SK-N-SH (cell line): ENCODE measurements at regions not wholly inside any gene's neighbourhood (a gene's known extent, or its start where the extent isn't known, plus 50 kb on each side); places are given as distances from the start of the nearest gene placed in this dataset.

Source experiments
- CTCF ChIA-PET: fragments of 300-600, 350-600 bp; formaldehyde crosslinking; extraction: SDS; loops from one replicate; lab custom pipeline; 2021; lab: Yijun Ruan, JAX
- POLR2A ChIA-PET: fragments of 350-600 bp; sonication (Branson Sonifier 250); formaldehyde crosslinking; extraction: SDS; loops from one replicate; lab custom pipeline; 2020; ENCODE audit warnings: antibody characterized with exemption, inconsistent platforms; lab: Yijun Ruan, JAX
- DNase-seq: peaks from one replicate; pipeline ENCODE4 v3.0.0; 2012
- H2AFZ ChIP-seq: fragments of 200-600 bp; sonication (generic); 2 replicates; pipeline ENCODE4 v1.8.1; 2016; ENCODE audit warnings: antibody characterized with exemption, mild to moderate bottlenecking, low read depth
- H3F3A ChIP-seq: fragments of 200-600 bp; sonication (generic); replicated peaks from 2 replicates; pipeline ENCODE3; 2016; ENCODE audit warnings: antibody characterized with exemption, mild to moderate bottlenecking; ENCODE audit not compliant: insufficient read depth
- H3K27ac ChIP-seq, 2 experiments: fragments of 200-500 bp in 1 of 2; fragments of 200-600 bp in 1 of 2; sonication (Bioruptor generic) in 1 of 2; sonication (generic), shearing (Covaris generic) in 1 of 2; 2 replicates each; pipeline versions ENCODE4 v1.5.1 to v1.6.1; 2014 to 2016; ENCODE audit warnings: low read depth in 2 of 2, inconsistent platforms in 1 of 2, low read length in 1 of 2, mild to moderate bottlenecking in 1 of 2, mixed read lengths in 1 of 2
- H3K27me3 ChIP-seq: fragments of 200-600 bp; sonication (generic), shearing (Covaris generic); 2 replicates; pipeline ENCODE4 v1.6.1; 2016; ENCODE audit warnings: mixed run types; ENCODE audit not compliant: insufficient read depth
- H3K36me3 ChIP-seq, 2 experiments: fragments of 200-500 bp in 1 of 2; fragments of 200-600 bp in 1 of 2; sonication (Bioruptor generic) in 1 of 2; sonication (generic) in 1 of 2; replicated peaks in 1 of 2; 2 replicates each; pipeline versions ENCODE3 to v1.5.1; 2014 to 2016; ENCODE audit warnings: low read length in 1 of 2, mild to moderate bottlenecking in 1 of 2; ENCODE audit not compliant: insufficient read depth in 2 of 2, control insufficient read depth in 1 of 2
- H3K4me1 ChIP-seq, 2 experiments: fragments of 200-500 bp in 1 of 2; fragments of 200-600 bp in 1 of 2; sonication (Bioruptor generic) in 1 of 2; sonication (generic), shearing (Covaris generic) in 1 of 2; 2 replicates each; pipeline versions ENCODE4 v1.5.1 to v1.6.1; 2014 to 2016; ENCODE audit warnings: low read depth in 1 of 2, low read length in 1 of 2, mixed run types in 1 of 2; ENCODE audit not compliant: insufficient read depth in 2 of 2, control insufficient read depth in 1 of 2
- H3K4me2 ChIP-seq: fragments of 200-600 bp; sonication (generic), shearing (Covaris generic); 2 replicates; pipeline ENCODE4 v1.6.1; 2017; ENCODE audit warnings: mixed run types
- H3K4me3 ChIP-seq, 2 experiments: fragments of 200-500 bp in 1 of 2; fragments of 200-600 bp in 1 of 2; sonication (Bioruptor generic) in 1 of 2; sonication (generic), shearing (Covaris generic) in 1 of 2; 2 replicates each; pipeline versions ENCODE4 v1.5.1 to v1.8.1; 2014 to 2016; ENCODE audit warnings: low read depth in 2 of 2, inconsistent platforms in 1 of 2, low read length in 1 of 2, mild to moderate bottlenecking in 1 of 2, mixed read lengths in 1 of 2, moderate library complexity in 1 of 2
- H3K79me2 ChIP-seq: fragments of 200-600 bp; sonication (generic); 2 replicates; pipeline ENCODE4 v1.8.1; 2017; ENCODE audit warnings: mild to moderate bottlenecking; ENCODE audit not compliant: insufficient read depth
- H3K9ac ChIP-seq: fragments of 200-600 bp; sonication (generic); 2 replicates; pipeline ENCODE4 v1.6.1; 2017; ENCODE audit warnings: mixed run types
- H3K9me2 ChIP-seq: fragments of 200-600 bp; sonication (generic); 2 replicates; pipeline ENCODE4 v1.6.1; 2017; ENCODE audit warnings: mixed run types
- H3K9me3 ChIP-seq: fragments of 200-600 bp; sonication (generic); 2 replicates; pipeline ENCODE4 v1.6.1; 2017; ENCODE audit warnings: mixed run types, mild to moderate bottlenecking, moderate library complexity
- H4K20me1 ChIP-seq: fragments of 200-600 bp; sonication (generic); 2 replicates; pipeline ENCODE4 v1.6.1; 2017; ENCODE audit warnings: mild to moderate bottlenecking, mixed run types; ENCODE audit not compliant: insufficient read depth
- CHD2 ChIP-seq: fragments of 150-350 bp; IDR thresholded peaks from 2 replicates; pipeline ENCODE4 v1.6.1; 2018; ENCODE audit warnings: low read length; ENCODE audit not compliant: partially characterized antibody
- ELF1 ChIP-seq: IDR thresholded peaks from 2 replicates; pipeline ENCODE4 v1.4.0; 2012
- EZH2phosphoT487 ChIP-seq: fragments of 200-600 bp; sonication (generic); IDR thresholded peaks from 2 replicates; pipeline ENCODE4 v1.6.1; 2017; ENCODE audit warnings: low read depth, mixed run types, mild to moderate bottlenecking, antibody characterized with exemption, moderate library complexity, borderline replicate concordance
- FOXJ3 ChIP-seq: sonication (generic); formaldehyde crosslinking; IDR thresholded peaks from 2 replicates; pipeline ENCODE4 v1.5.1; 2020; ENCODE audit warnings: mild to moderate bottlenecking, missing genetic modification reagents
- GABPA ChIP-seq: IDR thresholded peaks from 2 replicates; pipeline ENCODE4 v1.4.0; 2012; ENCODE audit warnings: low read depth, mild to moderate bottlenecking
- GATA2 ChIP-seq: sonication (generic); formaldehyde crosslinking; IDR thresholded peaks from 2 replicates; pipeline ENCODE4 v1.5.0; 2020; ENCODE audit warnings: mild to moderate bottlenecking, missing genetic modification reagents
- IRF3 ChIP-seq: fragments of 150-350 bp; IDR thresholded peaks from 2 replicates; pipeline ENCODE4 v1.6.1; 2016; ENCODE audit warnings: mild to moderate bottlenecking, low read depth, low read length
- MXI1 ChIP-seq: IDR thresholded peaks from 2 replicates; pipeline ENCODE4 v1.6.1; 2012; ENCODE audit warnings: mild to moderate bottlenecking, low read depth, low read length, improper control_type of control experiment
- POLR2AphosphoS5 ChIP-seq: IDR thresholded peaks from 2 replicates; pipeline ENCODE4 v1.6.1; 2012; ENCODE audit warnings: low read depth, low read length
- REST ChIP-seq: IDR thresholded peaks from 2 replicates; pipeline ENCODE4 v1.6.1; 2012; ENCODE audit warnings: mild to moderate bottlenecking, low read depth, low read length, moderate library complexity
- SIN3A ChIP-seq: IDR thresholded peaks from 2 replicates; pipeline ENCODE4 v1.6.1; 2012; ENCODE audit warnings: low read depth, mild to moderate bottlenecking, low read length, moderate library complexity, borderline replicate concordance
- USF2 ChIP-seq: fragments of 150-350 bp; IDR thresholded peaks from 2 replicates; pipeline ENCODE4 v1.6.1; 2017; ENCODE audit warnings: antibody characterized with exemption, low read length, low read depth, borderline replicate concordance
- WGBS: methylation state at CpG from one replicate; pipeline ENCODE4 v1.1.6; 2017; ENCODE audit warnings: low lambda C conversion rate; 5-methylcytosine and 5-hydroxymethylcytosine counted together
- TF ChIP-seq, protein P1 (sequence below): IDR thresholded peaks from 2 replicates; pipeline ENCODE4 v1.4.0; 2012; ENCODE audit warnings: low read depth

DNA sequence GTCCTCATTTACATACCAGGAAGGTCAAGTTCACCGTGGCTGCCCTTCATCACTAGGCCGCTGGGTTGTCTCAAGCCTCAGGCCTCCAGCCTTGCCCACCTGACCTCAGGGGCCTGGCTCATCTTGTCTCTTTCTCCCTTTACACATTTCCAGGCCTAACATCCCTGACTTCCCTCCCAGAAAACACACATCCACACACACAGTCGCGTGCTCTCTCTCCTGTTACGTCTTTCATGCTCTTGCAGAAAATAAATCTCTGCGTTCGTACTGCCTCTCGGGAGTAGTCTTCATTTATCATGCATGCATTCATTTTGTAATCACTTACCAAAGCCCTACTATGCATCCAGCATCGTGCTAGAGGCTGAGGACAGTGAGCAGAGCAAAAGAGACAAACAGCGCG, 220.0 kb upstream of the PWP1 start:
- ChIA-PET CTCF (interaction anchor here (1.6 kb wide), 1 partner anchor 9 kb away, joined by 5 read pairs; no protein-coding TSS in a partner anchor), POLR2A (no interaction called here)
- H3F3A ChIP-seq = peaks cover 15% of the 10 kb centered on the region
- H3K27me3 ChIP-seq = no peaks in the 10 kb centered on the region
- H3K9me2 ChIP-seq = no peaks in the 10 kb centered on the region
- H3K4me3 ChIP-seq = no peak overlapping the region
- no peak for DNase-seq
- no peak overlapping the region for H3K27ac ChIP-seq
- no peaks in the 10 kb centered on the region for H4K20me1 ChIP-seq
- WGBS = 83% methylated on average over 11 of the region's 11 CpGs
- H3K79me2 ChIP-seq = no peaks in the 10 kb centered on the region
- H3K9ac ChIP-seq = no peak overlapping the region
- H3K4me1 ChIP-seq = peaks cover 0 to 8% of the 10 kb centered on the region in 2 experiments; a peak in 1 of 4 replicates
- H3K9me3 ChIP-seq = no peaks in the 10 kb centered on the region
- TF ChIP-seq ELF1 (no peak), USF2 (no peak), REST (no peak), GABPA (no peak), POLR2AphosphoS5 (no peak), MXI1 (no peak), IRF3 (no peak), FOXJ3 (CRISPR knock-in tag) (no peak), EZH2phosphoT487 (no peak), SIN3A (no peak), CHD2 (no peak), GATA2 (CRISPR knock-in tag) (no peak)
- TF ChIP-seq, protein P1, sequence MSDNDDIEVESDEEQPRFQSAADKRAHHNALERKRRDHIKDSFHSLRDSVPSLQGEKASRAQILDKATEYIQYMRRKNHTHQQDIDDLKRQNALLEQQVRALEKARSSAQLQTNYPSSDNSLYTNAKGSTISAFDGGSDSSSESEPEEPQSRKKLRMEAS = no peak
- H3K4me2 ChIP-seq = no peak overlapping the region
- H3K36me3 ChIP-seq = no peaks in the 10 kb centered on the region
- H2AFZ ChIP-seq = no peak overlapping the region
